ENCODE measurements at regions not wholly inside any gene's neighbourhood (a gene's known extent, or its start where the extent isn't known, plus 50 kb on each side); places are given as distances from the start of the nearest gene placed in this dataset.

- ChIA-PET RAD21 (ENCODE audit: low non-redundant PET in 1 of 2, low total read pairs in 2 of 2, uncharacterized antibody in 2 of 2, unreplicated experiment in 2 of 2) (no interaction called here), CTCF (no interaction called here), POLR2A (no interaction called here)
- ATAC-seq (no peak), DNase-seq (ENCODE audit: low read depth, low spot score) (no peak)
- BruUV-seq (replicated peaks) = no TSS peak
- intact Hi-C loops (cut with micrococcal nuclease) = no loop called here
- H3K27ac ChIP-seq (ENCODE audit: low read depth, low read length) = no peak overlapping the region
- H3K4me2 ChIP-seq (ENCODE audit: low read length) = no peak overlapping the region
- no peaks in the 10 kb centered on the region for H3K9me3 ChIP-seq (ENCODE audit: control insufficient read depth in 1 of 2, insufficient read depth in 1 of 2, low read depth in 1 of 2, low read length in 2 of 2)
- H3K9me2 ChIP-seq (ENCODE audit: insufficient read depth) = no peaks in the 10 kb centered on the region
- no peaks in the 10 kb centered on the region for H3K79me2 ChIP-seq (ENCODE audit: insufficient read depth, low read length)
- TF ChIP-seq RAD21 (IDR thresholded peaks at IDR 0.05; ENCODE audit: low read depth) (no peak), MAX (IDR thresholded peaks at IDR 0.05) (no peak), SP1 (IDR thresholded peaks at IDR 0.05; ENCODE audit: low read depth) (no peak)
- H3K9ac ChIP-seq (ENCODE audit: low read length) = no peak overlapping the region
- H3K27me3 ChIP-seq (ENCODE audit: insufficient read depth, low read length) = no peaks in the 10 kb centered on the region
- no peak overlapping the region for H3K4me3 ChIP-seq (replicated peaks in 1 of 2; ENCODE audit: low read depth in 1 of 2, low read length in 2 of 2)
- H3K36me3 ChIP-seq (ENCODE audit: control insufficient read depth in 1 of 2, insufficient read depth in 2 of 2, low read length in 2 of 2) = no peaks in the 10 kb centered on the region
- peak overlapping the region; percentile 65 for H2AFZ ChIP-seq (ENCODE audit: low read depth, low read length, poor library complexity, severe bottlenecking)
- no peaks in the 10 kb centered on the region for H4K20me1 ChIP-seq (ENCODE audit: insufficient read depth)
- peaks cover 0 to 3% of the 10 kb centered on the region in 2 experiments; a peak in 1 of 4 replicates for H3K4me1 ChIP-seq (ENCODE audit: control insufficient read depth in 1 of 2, insufficient read depth in 2 of 2, low read length in 2 of 2)
Observed at GRCh38 chr4:125097729-125098128, 217.0 kb upstream of the FAT4 start.

DNA sequence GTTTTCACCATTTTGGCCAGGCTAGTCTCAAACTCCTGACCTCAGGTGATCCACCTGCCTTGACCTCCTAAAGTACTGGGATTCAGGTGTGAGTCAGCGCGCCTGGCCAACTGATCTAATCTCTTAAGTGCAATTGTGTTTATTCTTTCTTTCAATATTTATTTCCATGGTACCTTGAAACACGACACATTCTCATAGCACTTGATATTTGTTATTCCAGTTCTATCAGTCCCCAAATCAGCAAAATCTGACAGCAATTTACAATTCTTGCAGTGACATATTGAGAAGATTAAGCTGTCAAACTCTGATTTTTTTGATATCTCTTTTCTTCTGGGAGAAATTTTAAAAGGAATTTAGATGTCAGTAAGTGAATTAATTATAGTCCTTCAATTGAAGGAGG, 218.1 kb upstream of the FAT4 start:
- Histone ChIP-seq H3K4me2 (ENCODE audit: low read length) (no peak overlapping the region), H4K20me1 (ENCODE audit: insufficient read depth) (no peaks in the 10 kb centered on the region), H3K9ac (ENCODE audit: low read length) (no peak overlapping the region), H2AFZ (ENCODE audit: low read depth, low read length, poor library complexity, severe bottlenecking) (no peak overlapping the region), H3K9me3 (ENCODE audit: control insufficient read depth in 1 of 2, insufficient read depth in 1 of 2, low read depth in 1 of 2, low read length in 2 of 2) (no peaks in the 10 kb centered on the region), H3K79me2 (ENCODE audit: insufficient read depth, low read length) (no peaks in the 10 kb centered on the region), H3K9me2 (ENCODE audit: insufficient read depth) (no peaks in the 10 kb centered on the region), H3K36me3 (ENCODE audit: control insufficient read depth in 1 of 2, insufficient read depth in 2 of 2, low read length in 2 of 2) (no peaks in the 10 kb centered on the region), H3K27ac (ENCODE audit: low read depth, low read length) (no peak overlapping the region), H3K4me1 (ENCODE audit: control insufficient read depth in 1 of 2, insufficient read depth in 2 of 2, low read length in 2 of 2) (peaks cover 0 to 3% of the 10 kb centered on the region in 2 experiments; a peak in 1 of 4 replicates), H3K27me3 (ENCODE audit: insufficient read depth, low read length) (no peaks in the 10 kb centered on the region), H3K4me3 (replicated peaks in 1 of 2; ENCODE audit: low read depth in 1 of 2, low read length in 2 of 2) (no peak overlapping the region)
- ChIA-PET POLR2A (no interaction called here), RAD21 (ENCODE audit: low non-redundant PET in 1 of 2, low total read pairs in 2 of 2, uncharacterized antibody in 2 of 2, unreplicated experiment in 2 of 2) (interaction anchor here in 1 of 2 experiments (0.7 kb wide), 1 partner anchor 610 kb away, joined by 3 read pairs; no protein-coding TSS in a partner anchor), CTCF (no interaction called here)
- intact Hi-C loops (cut with micrococcal nuclease) = no loop called here
- no TSS peak for BruUV-seq (replicated peaks)
- ATAC-seq = no peak
- TF ChIP-seq ZFX (IDR thresholded peaks at IDR 0.05) = no peak
- TF ChIP-seq RAD21 (IDR thresholded peaks at IDR 0.05; ENCODE audit: low read depth) = no peak
- no peak for TF ChIP-seq ZBTB33 (IDR thresholded peaks at IDR 0.05; ENCODE audit: extremely low read depth, insufficient replicate concordance, low read length)
- TF ChIP-seq ZNF274 (IDR thresholded peaks at IDR 0.05; ENCODE audit: low read depth, low read length) = no peak
- TF ChIP-seq SRF (IDR thresholded peaks at IDR 0.05; ENCODE audit: low read depth) = no peak
- TF ChIP-seq EZH2 (IDR thresholded peaks at IDR 0.05) = no peak
- TF ChIP-seq CEBPB (IDR thresholded peaks at IDR 0.05; ENCODE audit: low read depth) = no peak
- no peak for TF ChIP-seq CBX3 (IDR thresholded peaks at IDR 0.05; ENCODE audit: low read depth)
- TF ChIP-seq SP1 (IDR thresholded peaks at IDR 0.05; ENCODE audit: low read depth) = no peak
- TF ChIP-seq EZH2phosphoT487 (IDR thresholded peaks at IDR 0.05; ENCODE audit: borderline replicate concordance) = no peak
- TF ChIP-seq JUND (IDR thresholded peaks at IDR 0.05) = no peak
- TF ChIP-seq YY1 (IDR thresholded peaks at IDR 0.05; ENCODE audit: extremely low read depth, insufficient replicate concordance, low read depth, low read length) = no peak
- TF ChIP-seq MAX (IDR thresholded peaks at IDR 0.05) = no peak
- no peak for TF ChIP-seq FOSL1 (IDR thresholded peaks at IDR 0.05; ENCODE audit: low read depth)
- no peak for TF ChIP-seq POLR2A (IDR thresholded peaks at IDR 0.05; ENCODE audit: borderline replicate concordance, extremely low read depth, insufficient read depth, insufficient read length)
- no peak for DNase-seq (ENCODE audit: low read depth, low spot score)

Measured in HCT116 (cell line).